ENCODE measurements at regions not wholly inside any gene's neighbourhood (a gene's known extent, or its start where the extent isn't known, plus 50 kb on each side); places are given as distances from the start of the nearest gene placed in this dataset.

GRCh38 chr4:124265701-124266100, 446.8 kb downstream of the ANKRD50 start:
- Histone ChIP-seq H3K4me1 (ENCODE audit: control insufficient read depth in 2 of 3, insufficient read depth in 2 of 3, low read depth in 1 of 3, low read length in 3 of 3) (no peaks in the 10 kb centered on the region), H3K27me3 (ENCODE audit: control insufficient read depth, insufficient read depth, low read length) (no peaks in the 10 kb centered on the region), H3K4me3 (ENCODE audit: low read length in 3 of 3) (no peak overlapping the region), H3K9me3 (ENCODE audit: control insufficient read depth in 2 of 3, insufficient read depth in 1 of 3, low read length in 3 of 3) (no peaks in the 10 kb centered on the region), H3K36me3 (ENCODE audit: control insufficient read depth in 2 of 3, insufficient read depth in 3 of 3, low read length in 3 of 3) (no peaks in the 10 kb centered on the region), H3K9ac (ENCODE audit: low read length in 3 of 3) (no peak overlapping the region), H3K27ac (ENCODE audit: low read depth in 2 of 2, low read length in 2 of 2) (no peak overlapping the region)
- DNase-seq (no peak), FAIRE-seq (no peak)
- intact Hi-C loops (cut with DNase I), result no loop called here
- TF ChIP-seq, protein P1, sequence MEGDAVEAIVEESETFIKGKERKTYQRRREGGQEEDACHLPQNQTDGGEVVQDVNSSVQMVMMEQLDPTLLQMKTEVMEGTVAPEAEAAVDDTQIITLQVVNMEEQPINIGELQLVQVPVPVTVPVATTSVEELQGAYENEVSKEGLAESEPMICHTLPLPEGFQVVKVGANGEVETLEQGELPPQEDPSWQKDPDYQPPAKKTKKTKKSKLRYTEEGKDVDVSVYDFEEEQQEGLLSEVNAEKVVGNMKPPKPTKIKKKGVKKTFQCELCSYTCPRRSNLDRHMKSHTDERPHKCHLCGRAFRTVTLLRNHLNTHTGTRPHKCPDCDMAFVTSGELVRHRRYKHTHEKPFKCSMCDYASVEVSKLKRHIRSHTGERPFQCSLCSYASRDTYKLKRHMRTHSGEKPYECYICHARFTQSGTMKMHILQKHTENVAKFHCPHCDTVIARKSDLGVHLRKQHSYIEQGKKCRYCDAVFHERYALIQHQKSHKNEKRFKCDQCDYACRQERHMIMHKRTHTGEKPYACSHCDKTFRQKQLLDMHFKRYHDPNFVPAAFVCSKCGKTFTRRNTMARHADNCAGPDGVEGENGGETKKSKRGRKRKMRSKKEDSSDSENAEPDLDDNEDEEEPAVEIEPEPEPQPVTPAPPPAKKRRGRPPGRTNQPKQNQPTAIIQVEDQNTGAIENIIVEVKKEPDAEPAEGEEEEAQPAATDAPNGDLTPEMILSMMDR (IDR thresholded peaks at IDR 0.05; ENCODE audit: borderline replicate concordance, extremely low read depth, insufficient read depth), result no peak

DNA sequence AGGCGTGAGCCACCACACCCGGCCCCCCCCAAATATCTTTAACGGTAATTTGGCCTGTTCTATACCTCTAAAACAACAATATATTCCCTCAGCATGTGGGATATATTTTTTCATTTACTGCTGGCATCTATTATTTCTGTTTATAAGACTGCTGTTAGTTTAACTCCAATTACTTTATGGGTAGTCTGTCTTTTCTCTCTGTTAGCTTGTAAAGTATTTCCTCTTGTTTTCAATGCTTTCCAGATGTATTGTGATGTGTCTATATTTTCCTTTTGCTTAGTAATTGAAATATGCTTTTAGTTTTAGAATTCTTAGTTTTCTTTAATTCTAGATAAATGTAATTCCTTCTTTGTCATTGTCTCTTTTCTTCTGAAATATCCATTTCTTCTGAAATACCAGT, 445.8 kb downstream of the ANKRD50 start:
- H3K9ac ChIP-seq (ENCODE audit: low read length in 3 of 3), result no peak overlapping the region
- TF ChIP-seq, protein P1 (IDR thresholded peaks at IDR 0.05; ENCODE audit: borderline replicate concordance, extremely low read depth, insufficient read depth), result no peak
- no peaks in the 10 kb centered on the region for H3K4me1 ChIP-seq (ENCODE audit: control insufficient read depth in 2 of 3, insufficient read depth in 2 of 3, low read depth in 1 of 3, low read length in 3 of 3)
- H3K36me3 ChIP-seq (ENCODE audit: control insufficient read depth in 2 of 3, insufficient read depth in 3 of 3, low read length in 3 of 3), result no peaks in the 10 kb centered on the region
- H3K4me3 ChIP-seq (ENCODE audit: low read length in 3 of 3), result no peak overlapping the region
- no peak overlapping the region for H3K27ac ChIP-seq (ENCODE audit: low read depth in 2 of 2, low read length in 2 of 2)
- intact Hi-C loops (cut with DNase I), result no loop called here
- FAIRE-seq (no peak), DNase-seq (no peak)
- H3K27me3 ChIP-seq (ENCODE audit: control insufficient read depth, insufficient read depth, low read length), result no peaks in the 10 kb centered on the region
- H3K9me3 ChIP-seq (ENCODE audit: control insufficient read depth in 2 of 3, insufficient read depth in 1 of 3, low read length in 3 of 3), result no peaks in the 10 kb centered on the region

GRCh38 chr4:124276461-124276860, 436.1 kb downstream of the ANKRD50 start:
- H3K9me3 ChIP-seq (ENCODE audit: control insufficient read depth in 2 of 3, insufficient read depth in 1 of 3, low read length in 3 of 3), result no peaks in the 10 kb centered on the region
- TF ChIP-seq, protein P1 (IDR thresholded peaks at IDR 0.05; ENCODE audit: borderline replicate concordance, extremely low read depth, insufficient read depth), result no peak
- H3K4me1 ChIP-seq (ENCODE audit: control insufficient read depth in 2 of 3, insufficient read depth in 2 of 3, low read depth in 1 of 3, low read length in 3 of 3), result no peaks in the 10 kb centered on the region
- no peak overlapping the region for H3K9ac ChIP-seq (ENCODE audit: low read length in 3 of 3)
- DNase-seq (no peak), FAIRE-seq (no peak)
- intact Hi-C loops (cut with DNase I), result no loop called here
- H3K27me3 ChIP-seq (ENCODE audit: control insufficient read depth, insufficient read depth, low read length), result no peaks in the 10 kb centered on the region
- no peaks in the 10 kb centered on the region for H3K36me3 ChIP-seq (ENCODE audit: control insufficient read depth in 2 of 3, insufficient read depth in 3 of 3, low read length in 3 of 3)
- no peak overlapping the region for H3K4me3 ChIP-seq (ENCODE audit: low read length in 3 of 3)
- H3K27ac ChIP-seq (ENCODE audit: low read depth in 2 of 2, low read length in 2 of 2), result no peak overlapping the region

DNA sequence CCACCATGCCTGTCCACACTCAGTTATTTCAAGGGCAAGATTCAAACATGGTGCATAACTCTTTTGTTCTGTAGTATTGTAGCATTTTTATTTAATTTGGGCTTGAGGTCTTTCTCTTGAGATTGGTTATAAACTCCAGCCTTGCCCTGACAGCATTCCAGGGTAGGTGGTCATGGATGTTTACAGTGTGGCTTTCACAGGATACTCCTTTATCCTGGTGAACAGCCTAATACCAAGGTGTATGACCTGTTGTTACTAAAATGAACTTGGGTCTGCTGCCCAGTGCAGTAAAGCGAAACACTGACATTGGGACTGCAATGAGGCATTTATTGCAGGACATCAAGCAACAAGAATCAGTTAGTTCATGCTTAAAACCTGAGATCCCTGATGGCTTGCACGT, 434.8 kb downstream of the ANKRD50 start:
- TF ChIP-seq, protein P1 (IDR thresholded peaks at IDR 0.05; ENCODE audit: borderline replicate concordance, extremely low read depth, insufficient read depth), result no peak
- Histone ChIP-seq H3K27ac (ENCODE audit: low read depth in 2 of 2, low read length in 2 of 2) (no peak overlapping the region), H3K4me1 (ENCODE audit: control insufficient read depth in 2 of 3, insufficient read depth in 2 of 3, low read depth in 1 of 3, low read length in 3 of 3) (no peaks in the 10 kb centered on the region), H3K9ac (ENCODE audit: low read length in 3 of 3) (no peak overlapping the region), H3K27me3 (ENCODE audit: control insufficient read depth, insufficient read depth, low read length) (no peaks in the 10 kb centered on the region), H3K9me3 (ENCODE audit: control insufficient read depth in 2 of 3, insufficient read depth in 1 of 3, low read length in 3 of 3) (no peaks in the 10 kb centered on the region), H3K4me3 (ENCODE audit: low read length in 3 of 3) (no peak overlapping the region), H3K36me3 (ENCODE audit: control insufficient read depth in 2 of 3, insufficient read depth in 3 of 3, low read length in 3 of 3) (no peaks in the 10 kb centered on the region)
- DNase-seq, result no peak
- intact Hi-C loops (cut with DNase I), result no loop called here
- no peak for FAIRE-seq
